H9 (cell line): ENCODE measurements at regions not wholly inside any gene's neighbourhood (a gene's known extent, or its start where the extent isn't known, plus 50 kb on each side); places are given as distances from the start of the nearest gene placed in this dataset.

Experiments
- DNase-seq: peaks from one replicate; pipeline ENCODE4 v3.0.0-alpha.2; 2017
- H2AFZ ChIP-seq: one replicate; pipeline ENCODE4 v1.6.1; 2013; ENCODE audit warnings: mild to moderate bottlenecking, low read length, control low read depth, moderate library complexity
- H2AK5ac ChIP-seq: 2 replicates; pipeline ENCODE4 v1.6.1; 2013; ENCODE audit warnings: low read length, control low read depth, mixed read lengths; ENCODE audit not compliant: insufficient read length
- H2BK120ac ChIP-seq: one replicate; pipeline ENCODE4 v1.6.1; 2013; ENCODE audit warnings: low read depth, mild to moderate bottlenecking, low read length, control low read depth, inconsistent platforms; ENCODE audit not compliant: poor library complexity, severe bottlenecking
- H2BK12ac ChIP-seq: 2 replicates; pipeline ENCODE4 v1.6.1; 2013; ENCODE audit warnings: low read length, control low read depth, mixed read lengths, low read depth; ENCODE audit not compliant: insufficient read length
- H2BK15ac ChIP-seq: 2 replicates; pipeline ENCODE4 v1.6.1; 2013; ENCODE audit warnings: low read depth, low read length, control low read depth
- H2BK20ac ChIP-seq: one replicate; pipeline ENCODE4 v1.6.1; 2013; ENCODE audit warnings: low read depth, mild to moderate bottlenecking, low read length, control low read depth, inconsistent platforms; ENCODE audit not compliant: poor library complexity, severe bottlenecking
- H2BK5ac ChIP-seq: 2 replicates; pipeline ENCODE4 v1.6.1; 2013; ENCODE audit warnings: low read length, control low read depth, mixed read lengths; ENCODE audit not compliant: insufficient read length
- H3K14ac ChIP-seq: 2 replicates; pipeline ENCODE4 v1.6.1; 2013; ENCODE audit warnings: low read length, control low read depth; ENCODE audit not compliant: insufficient read depth
- H3K18ac ChIP-seq: 2 replicates; pipeline ENCODE4 v1.6.1; 2013; ENCODE audit warnings: low read depth, mild to moderate bottlenecking, mixed read lengths, low read length, control low read depth; ENCODE audit not compliant: insufficient read length
- H3K23ac ChIP-seq: 2 replicates; pipeline ENCODE4 v1.6.1; 2013; ENCODE audit warnings: low read length, control low read depth, mixed read lengths, low read depth; ENCODE audit not compliant: insufficient read length
- H3K23me2 ChIP-seq: 2 replicates; pipeline ENCODE4 v1.6.1; 2013; ENCODE audit warnings: low read depth, mild to moderate bottlenecking, mixed read lengths, low read length, control low read depth; ENCODE audit not compliant: insufficient read length, poor library complexity, severe bottlenecking
- H3K27ac ChIP-seq: 2 replicates; pipeline ENCODE4 v1.5.1; 2013; ENCODE audit warnings: low read length, control low read depth, mixed read lengths, low read depth; ENCODE audit not compliant: insufficient read length
- H3K27me3 ChIP-seq: 2 replicates; pipeline ENCODE4 v1.6.1; 2013; ENCODE audit warnings: low read length, control low read depth, inconsistent platforms; ENCODE audit not compliant: insufficient read depth
- H3K4ac ChIP-seq: 2 replicates; pipeline ENCODE4 v1.6.1; 2013; ENCODE audit warnings: low read depth, mild to moderate bottlenecking, control low read depth, inconsistent platforms, low read length, moderate library complexity
- H3K4me1 ChIP-seq: 2 replicates; pipeline ENCODE4 v1.6.1; 2013; ENCODE audit warnings: low read length, control low read depth, inconsistent platforms; ENCODE audit not compliant: insufficient read depth
- H3K4me2 ChIP-seq: 2 replicates; pipeline ENCODE4 v1.6.1; 2013; ENCODE audit warnings: low read length, control low read depth, mixed read lengths; ENCODE audit not compliant: insufficient read length, insufficient read depth
- H3K56ac ChIP-seq: 2 replicates; pipeline ENCODE4 v1.6.1; 2013; ENCODE audit warnings: low read depth, mild to moderate bottlenecking, mixed read lengths, low read length, control low read depth; ENCODE audit not compliant: insufficient read length
- H3K79me1 ChIP-seq: 2 replicates; pipeline ENCODE4 v1.6.1; 2013; ENCODE audit warnings: low read depth, mild to moderate bottlenecking, moderate library complexity, low read length, control low read depth, inconsistent platforms; ENCODE audit not compliant: insufficient read depth, poor library complexity, severe bottlenecking
- H3K79me2 ChIP-seq: 2 replicates; pipeline ENCODE4 v1.6.1; 2013; ENCODE audit warnings: low read length, control low read depth, inconsistent platforms; ENCODE audit not compliant: insufficient read depth
- H3K9ac ChIP-seq: 2 replicates; pipeline ENCODE4 v1.6.1; 2013; ENCODE audit warnings: low read length, control low read depth, mixed read lengths; ENCODE audit not compliant: insufficient read length; ENCODE audit errors: extremely low read depth
- H3K9me3 ChIP-seq: one replicate; pipeline ENCODE4 v1.6.1; 2013; ENCODE audit warnings: low read depth, low read length, inconsistent platforms; ENCODE audit not compliant: control insufficient read depth
- H3T11ph ChIP-seq: one replicate; pipeline ENCODE4 v1.6.1; 2013; ENCODE audit warnings: mild to moderate bottlenecking, low read length, control low read depth, inconsistent platforms
- H4K20me1 ChIP-seq: one replicate; pipeline ENCODE4 v1.6.1; 2013; ENCODE audit not compliant: control insufficient read depth, insufficient read length, insufficient read depth
- H4K5ac ChIP-seq: 2 replicates; pipeline ENCODE4 v1.6.1; 2013; ENCODE audit warnings: low read depth, mild to moderate bottlenecking, mixed read lengths, low read length, control low read depth; ENCODE audit not compliant: insufficient read length
- H4K8ac ChIP-seq: replicated peaks from 2 replicates; pipeline ENCODE4 v1.6.1; 2013; ENCODE audit warnings: low read length, control low read depth, mixed read lengths, low read depth; ENCODE audit not compliant: insufficient read length
- H4K91ac ChIP-seq: 2 replicates; pipeline ENCODE4 v1.6.1; 2013; ENCODE audit warnings: low read depth, mild to moderate bottlenecking, moderate library complexity, mixed read lengths, low read length, control low read depth; ENCODE audit not compliant: insufficient read length
- H3K27ac Mint-ChIP-seq, 3 experiments: 2 replicates in 2 of 3; 3 replicates in 1 of 3; pipeline ENCODE4 v1.8.0; 2020 to 2021; ENCODE audit warnings: mixed read lengths in 3 of 3, mild to moderate bottlenecking in 1 of 3, moderate library complexity in 1 of 3
- H3K27me3 Mint-ChIP-seq: 2 replicates; pipeline ENCODE4 v1.8.0; 2021; ENCODE audit warnings: low read depth, mild to moderate bottlenecking, moderate library complexity, mixed read lengths
- H3K36me3 Mint-ChIP-seq, 3 experiments: 2 replicates in 2 of 3; 3 replicates in 1 of 3; pipeline ENCODE4 v1.8.0; 2020 to 2021; ENCODE audit warnings: low read depth in 3 of 3, mixed read lengths in 3 of 3; ENCODE audit not compliant: insufficient read depth in 1 of 3
- H3K4me1 Mint-ChIP-seq, 2 experiments: 2 replicates each; pipeline ENCODE4 v1.8.0; 2020; ENCODE audit warnings: mixed read lengths in 2 of 2
- H3K4me3 Mint-ChIP-seq, 2 experiments: 2 replicates in 1 of 2; 3 replicates in 1 of 2; pipeline ENCODE4 v1.8.0; 2020 to 2021; ENCODE audit warnings: mild to moderate bottlenecking in 2 of 2, mixed read lengths in 2 of 2, moderate library complexity in 1 of 2
- H3K9me3 Mint-ChIP-seq, 2 experiments: 2 replicates in 1 of 2; 3 replicates in 1 of 2; pipeline ENCODE4 v1.8.0; 2020; ENCODE audit warnings: mild to moderate bottlenecking in 2 of 2, mixed read lengths in 2 of 2, moderate library complexity in 1 of 2
- WGBS: extraction: QIAGEN DNeasy Blood & Tissue Kit; methylation state at CpG from one replicate; pipeline ENCODE4 v1.1.7; 2013; ENCODE audit warnings: missing lambda C conversion rate, low lambda C conversion rate, mixed read lengths; ENCODE audit not compliant: insufficient read length; ENCODE audit errors: extremely low coverage; 5-methylcytosine and 5-hydroxymethylcytosine counted together
- TF ChIP-seq, protein P1 (sequence below): fragments of 200-600 bp; sonication (generic); conservative IDR thresholded peaks from 3 replicates; pipeline ENCODE4 v1.8.0; 2021; ENCODE audit warnings: antibody characterized with exemption, mild to moderate bottlenecking

GRCh38 chr20:63092660-63093215, 86.0 kb upstream of the BHLHE23 start:
- Histone ChIP-seq H4K91ac (no peak overlapping the region), H2BK5ac (no peak overlapping the region), H4K20me1 (no peaks in the 10 kb centered on the region), H3K18ac (no peak overlapping the region), H3K23me2 (no peaks in the 10 kb centered on the region), H4K8ac (no peak overlapping the region), H2BK15ac (no peak overlapping the region), H2AK5ac (no peak overlapping the region), H3K27me3 (no peaks in the 10 kb centered on the region), H3K23ac (no peak overlapping the region), H3K9ac (no peak overlapping the region), H3K79me2 (no peaks in the 10 kb centered on the region), H2BK20ac (no peak overlapping the region), H3K79me1 (no peaks in the 10 kb centered on the region), H2AFZ (no peak overlapping the region), H3K14ac (no peak overlapping the region; the same call in 1 of the 2 replicates), H3K27ac (no peak overlapping the region), H3K4me2 (no peak overlapping the region), H3K56ac (no peak overlapping the region), H2BK12ac (no peak overlapping the region), H3K4ac (no peak overlapping the region), H3K9me3 (no peaks in the 10 kb centered on the region), H3K4me1 (no peaks in the 10 kb centered on the region), H4K5ac (no peak overlapping the region), H3T11ph (no peak overlapping the region), H2BK120ac (no peak overlapping the region)
- H3K36me3 Mint-ChIP-seq = no peaks in the 10 kb centered on the region
- no CpG with 5 or more reads among the region's 25 CpGs for WGBS
- H3K4me3 Mint-ChIP-seq = no peak overlapping the region
- TF ChIP-seq, protein P1, sequence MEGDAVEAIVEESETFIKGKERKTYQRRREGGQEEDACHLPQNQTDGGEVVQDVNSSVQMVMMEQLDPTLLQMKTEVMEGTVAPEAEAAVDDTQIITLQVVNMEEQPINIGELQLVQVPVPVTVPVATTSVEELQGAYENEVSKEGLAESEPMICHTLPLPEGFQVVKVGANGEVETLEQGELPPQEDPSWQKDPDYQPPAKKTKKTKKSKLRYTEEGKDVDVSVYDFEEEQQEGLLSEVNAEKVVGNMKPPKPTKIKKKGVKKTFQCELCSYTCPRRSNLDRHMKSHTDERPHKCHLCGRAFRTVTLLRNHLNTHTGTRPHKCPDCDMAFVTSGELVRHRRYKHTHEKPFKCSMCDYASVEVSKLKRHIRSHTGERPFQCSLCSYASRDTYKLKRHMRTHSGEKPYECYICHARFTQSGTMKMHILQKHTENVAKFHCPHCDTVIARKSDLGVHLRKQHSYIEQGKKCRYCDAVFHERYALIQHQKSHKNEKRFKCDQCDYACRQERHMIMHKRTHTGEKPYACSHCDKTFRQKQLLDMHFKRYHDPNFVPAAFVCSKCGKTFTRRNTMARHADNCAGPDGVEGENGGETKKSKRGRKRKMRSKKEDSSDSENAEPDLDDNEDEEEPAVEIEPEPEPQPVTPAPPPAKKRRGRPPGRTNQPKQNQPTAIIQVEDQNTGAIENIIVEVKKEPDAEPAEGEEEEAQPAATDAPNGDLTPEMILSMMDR = no peak
- H3K9me3 Mint-ChIP-seq = no peaks in the 10 kb centered on the region; a peak in 1 of 5 replicates
- no peak overlapping the region for H3K27ac Mint-ChIP-seq
- peak; percentile 21 for DNase-seq
- H3K4me1 Mint-ChIP-seq = no peaks in the 10 kb centered on the region
- peaks cover 14% of the 10 kb centered on the region for H3K27me3 Mint-ChIP-seq
